HEK293T (cell line): ENCODE measurements at regions not wholly inside any gene's neighbourhood (a gene's known extent, or its start where the extent isn't known, plus 50 kb on each side); places are given as distances from the start of the nearest gene placed in this dataset.
A peak's percentile ranks its signal among the peaks of the same experiment; 100 is the strongest.

Source experiments
- CTCF ChIA-PET: fragments of 350-600 bp; formaldehyde crosslinking; extraction: SDS; loops from one replicate; lab custom pipeline; 2021; ENCODE audit warnings: antibody characterized with exemption, inconsistent platforms; lab: Yijun Ruan, JAX
- POLR2A ChIA-PET: fragments of 350-600 bp; formaldehyde crosslinking; extraction: SDS; loops from one replicate; lab custom pipeline; 2020; ENCODE audit warnings: antibody characterized with exemption, inconsistent platforms; lab: Yijun Ruan, JAX
- DNase-seq: peaks from one replicate; pipeline ENCODE4 v3.0.0; 2012; ENCODE audit warnings: mixed read lengths; ENCODE audit errors: extremely low spot score
- ARNT ChIP-seq: fragments of 450-650 bp; IDR thresholded peaks from 2 replicates; pipeline ENCODE4 v1.6.1; 2017; ENCODE audit warnings: mild to moderate bottlenecking
- BHLHE40 ChIP-seq: fragments of 450-650 bp; IDR thresholded peaks from 2 replicates; pipeline ENCODE4 v1.6.1; 2016; ENCODE audit warnings: mild to moderate bottlenecking, moderate library complexity, borderline replicate concordance
- CTBP1 ChIP-seq: fragments of 450-650 bp; IDR thresholded peaks from 2 replicates; pipeline ENCODE4 v1.6.1; 2016; ENCODE audit warnings: borderline replicate concordance
- ELF4 ChIP-seq: fragments of 450-650 bp; IDR thresholded peaks from 2 replicates; pipeline ENCODE4 v1.6.1; 2017; ENCODE audit warnings: antibody characterized with exemption
- FOXA1 ChIP-seq: fragments of 450-650 bp; IDR thresholded peaks from 2 replicates; pipeline ENCODE4 v1.6.1; 2016; ENCODE audit warnings: mild to moderate bottlenecking
- FOXK2 ChIP-seq: fragments of 450-650 bp; IDR thresholded peaks from 2 replicates; pipeline ENCODE4 v1.6.1; 2016; ENCODE audit warnings: mild to moderate bottlenecking
- FOXM1 ChIP-seq: fragments of 450-650 bp; IDR thresholded peaks from 2 replicates; pipeline ENCODE4 v1.6.1; 2017; ENCODE audit warnings: mild to moderate bottlenecking, borderline replicate concordance
- HDGF ChIP-seq: fragments of 450-650 bp; IDR thresholded peaks from 2 replicates; pipeline ENCODE4 v1.6.1; 2017; ENCODE audit warnings: antibody characterized with exemption, borderline replicate concordance
- L3MBTL2 ChIP-seq: fragments of 450-650 bp; conservative IDR thresholded peaks from 2 replicates; pipeline ENCODE4 v1.6.1; 2016; ENCODE audit warnings: mild to moderate bottlenecking
- LEF1 ChIP-seq: fragments of 450-650 bp; IDR thresholded peaks from 2 replicates; pipeline ENCODE4 v1.6.1; 2017; ENCODE audit warnings: mild to moderate bottlenecking, borderline replicate concordance
- NFRKB ChIP-seq: fragments of 450-650 bp; IDR thresholded peaks from 2 replicates; pipeline ENCODE4 v1.6.1; 2016; ENCODE audit warnings: mild to moderate bottlenecking, moderate library complexity
- SP1 ChIP-seq: fragments of 450-650 bp; IDR thresholded peaks from 2 replicates; pipeline ENCODE4 v1.6.1; 2017
- SUZ12 ChIP-seq: fragments of 450-650 bp; IDR thresholded peaks from 2 replicates; pipeline ENCODE4 v1.6.1; 2016; ENCODE audit warnings: mild to moderate bottlenecking
- TARDBP ChIP-seq: fragments of 450-650 bp; IDR thresholded peaks from 2 replicates; pipeline ENCODE4 v1.6.1; 2016
- ZNF384 ChIP-seq: fragments of 450-650 bp; IDR thresholded peaks from 2 replicates; pipeline ENCODE4 v1.6.1; 2016
- TF ChIP-seq, protein P1 (sequence below): fragments of 450-650 bp; IDR thresholded peaks from 2 replicates; pipeline ENCODE4 v1.6.1; 2016

DNA sequence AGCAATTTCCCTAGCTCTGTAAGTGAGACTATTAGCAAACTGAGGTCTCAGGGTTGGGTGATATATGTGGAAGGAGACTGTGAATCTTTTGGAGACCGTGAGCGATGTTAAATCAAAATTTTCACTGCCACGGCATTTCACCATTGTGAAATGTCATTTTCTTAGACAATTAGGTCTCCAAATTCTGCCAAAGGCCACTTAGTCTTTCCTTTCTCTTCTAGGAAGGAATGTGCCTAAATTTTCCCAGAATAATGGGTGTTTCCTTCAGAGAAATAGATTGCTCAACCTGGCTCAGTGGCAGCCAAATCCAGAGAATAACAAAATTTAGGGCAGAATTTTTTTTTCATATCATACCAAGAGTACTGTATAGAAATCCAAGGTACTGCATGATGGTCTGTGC is 64.5 kb upstream of the SCEL start:
- ChIA-PET POLR2A (no interaction called here), CTCF (interaction anchor here (2.5 kb wide), 1 partner anchor 8 kb away, joined by 11 read pairs; no protein-coding TSS in a partner anchor)
- no peak for DNase-seq
- TF ChIP-seq NFRKB (no peak), L3MBTL2 (no peak), CTBP1 (no peak), ARNT (no peak), FOXA1 (no peak), SUZ12 (no peak), HDGF (no peak), LEF1 (no peak), ELF4 (no peak), FOXM1 (no peak)
- TF ChIP-seq, protein P1, sequence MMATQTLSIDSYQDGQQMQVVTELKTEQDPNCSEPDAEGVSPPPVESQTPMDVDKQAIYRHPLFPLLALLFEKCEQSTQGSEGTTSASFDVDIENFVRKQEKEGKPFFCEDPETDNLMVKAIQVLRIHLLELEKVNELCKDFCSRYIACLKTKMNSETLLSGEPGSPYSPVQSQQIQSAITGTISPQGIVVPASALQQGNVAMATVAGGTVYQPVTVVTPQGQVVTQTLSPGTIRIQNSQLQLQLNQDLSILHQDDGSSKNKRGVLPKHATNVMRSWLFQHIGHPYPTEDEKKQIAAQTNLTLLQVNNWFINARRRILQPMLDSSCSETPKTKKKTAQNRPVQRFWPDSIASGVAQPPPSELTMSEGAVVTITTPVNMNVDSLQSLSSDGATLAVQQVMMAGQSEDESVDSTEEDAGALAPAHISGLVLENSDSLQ, result no peak

DNA sequence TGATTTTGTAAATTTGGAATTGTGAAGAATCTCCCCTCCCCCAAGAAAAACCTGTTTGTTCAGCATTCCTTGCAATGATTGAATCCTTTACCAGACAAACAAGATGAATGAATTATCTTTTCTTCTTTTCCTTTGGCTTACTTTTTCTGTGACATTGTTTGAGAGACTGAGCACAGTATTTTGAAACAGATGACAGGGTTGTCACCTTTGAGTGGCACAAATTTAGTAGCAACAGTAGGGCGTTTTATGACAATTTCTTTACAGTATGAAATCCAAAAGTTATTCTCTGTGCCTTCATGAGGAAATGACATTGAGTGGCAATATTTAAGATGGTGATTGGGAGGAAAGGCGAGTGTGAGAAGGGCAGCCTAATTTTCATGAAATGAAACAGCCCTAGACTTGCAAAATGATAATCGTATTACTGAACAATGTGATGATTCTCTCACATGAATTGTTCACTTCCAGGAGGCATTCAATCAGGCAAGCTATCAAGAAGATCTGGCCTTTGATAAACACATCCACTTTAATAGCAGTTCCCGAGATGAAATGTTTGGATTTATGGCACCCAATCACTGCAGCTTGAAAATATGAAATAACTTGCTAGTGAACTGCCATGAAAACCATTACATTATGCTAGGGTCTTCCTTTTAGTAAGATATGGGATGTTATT is 68.6 kb upstream of the SCEL start:
- CTCF ChIA-PET, result interaction anchor here (1.2 kb wide), 1 partner anchor 12 kb away, joined by 3 read pairs; no protein-coding TSS in a partner anchor
- POLR2A ChIA-PET, result interaction anchor here (1.2 kb wide), 1 partner anchor 28 kb away, joined by 3 read pairs; no protein-coding TSS in a partner anchor
- DNase-seq, result no peak
- no peak for TF ChIP-seq NFRKB
- TF ChIP-seq SUZ12, result no peak
- TF ChIP-seq FOXA1, result no peak
- TF ChIP-seq, protein P1, result peak; percentile 20; the same call in 1 of the 2 replicates
- TF ChIP-seq L3MBTL2, result no peak

DNA sequence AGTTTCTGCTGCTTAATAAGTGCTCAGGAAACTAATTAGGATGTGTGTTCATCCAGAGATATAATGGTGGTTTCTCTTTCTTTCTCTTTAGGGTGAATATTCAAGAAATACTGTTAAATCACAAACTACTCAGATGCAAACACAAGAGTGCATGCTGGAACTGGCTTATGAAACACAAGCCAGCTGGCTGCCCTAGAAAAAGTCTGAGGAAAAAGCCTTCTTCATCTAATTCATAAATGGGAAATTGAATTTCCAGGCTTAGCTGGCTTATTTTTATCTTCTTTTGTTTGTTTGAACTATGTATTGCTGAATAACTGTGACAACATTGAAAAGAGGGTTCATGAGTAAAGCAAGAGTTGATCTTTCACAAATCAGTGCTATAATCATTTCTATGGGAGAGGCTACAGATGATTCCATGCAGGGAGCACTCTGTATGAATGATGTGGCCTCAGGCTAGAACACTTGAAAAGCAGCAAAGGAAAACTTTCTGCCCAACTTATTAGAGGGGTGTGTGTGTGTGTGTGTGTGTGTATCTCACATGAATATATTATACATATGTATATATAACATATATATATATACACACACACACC is 69.8 kb upstream of the SCEL start:
- ChIA-PET POLR2A (interaction anchor here (0.8 to 1.2 kb wide), 3 partner anchors 27 to 439 kb away, joined by 3 to 4 read pairs (median 3); partner anchors contain the start of genes FBXL3 and MYCBP2), CTCF (interaction anchor here (0.5 kb wide), 1 partner anchor 313 kb away, joined by 5 read pairs; no protein-coding TSS in a partner anchor)
- no peak for TF ChIP-seq L3MBTL2
- no peak for TF ChIP-seq BHLHE40
- TF ChIP-seq FOXK2, result no peak
- TF ChIP-seq, protein P1, result no peak
- TF ChIP-seq FOXM1, result no peak
- TF ChIP-seq LEF1, result no peak
- no peak for TF ChIP-seq NFRKB
- no peak for TF ChIP-seq HDGF
- no peak for TF ChIP-seq FOXA1
- no peak for TF ChIP-seq SUZ12
- TF ChIP-seq ELF4, result no peak
- TF ChIP-seq TARDBP, result no peak
- no peak for TF ChIP-seq SP1
- no peak for TF ChIP-seq ZNF384
- TF ChIP-seq CTBP1, result no peak
- TF ChIP-seq ARNT, result no peak
- DNase-seq, result no peak

DNA sequence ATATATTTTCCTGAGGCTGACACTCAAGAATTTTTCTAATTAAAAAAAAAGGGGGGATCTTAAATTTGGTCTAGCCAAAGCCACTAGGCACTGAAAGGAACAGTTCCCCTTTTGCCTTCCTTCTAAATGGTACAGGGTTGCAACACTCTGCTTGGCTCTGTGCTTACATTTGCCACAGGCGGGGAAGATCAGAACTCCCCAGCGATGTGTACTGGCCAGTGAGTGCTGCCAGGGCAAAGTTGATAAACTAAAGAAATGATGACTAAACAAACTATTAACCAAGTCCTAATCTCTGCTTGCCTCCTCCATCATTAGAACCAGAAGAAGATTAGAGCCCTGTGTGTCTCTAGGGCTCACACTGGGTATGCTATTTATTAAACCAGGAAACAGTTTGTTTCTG is 75.3 kb upstream of the SCEL start:
- POLR2A ChIA-PET, result no interaction called here
- CTCF ChIA-PET, result interaction anchor here (0.9 to 1.0 kb wide), 2 partner anchors 18 to 33 kb away, joined by 3 to 4 read pairs; no protein-coding TSS in a partner anchor
- DNase-seq, result no peak
- no peak for TF ChIP-seq FOXA1
- TF ChIP-seq SUZ12, result no peak
- no peak for TF ChIP-seq SP1
- no peak for TF ChIP-seq ARNT
- no peak for TF ChIP-seq ELF4
- no peak for TF ChIP-seq L3MBTL2
- no peak for TF ChIP-seq CTBP1
- no peak for TF ChIP-seq HDGF
- TF ChIP-seq, protein P1, result no peak
- TF ChIP-seq BHLHE40, result no peak
- TF ChIP-seq FOXK2, result no peak
- no peak for TF ChIP-seq LEF1
- no peak for TF ChIP-seq FOXM1
- no peak for TF ChIP-seq NFRKB

DNA sequence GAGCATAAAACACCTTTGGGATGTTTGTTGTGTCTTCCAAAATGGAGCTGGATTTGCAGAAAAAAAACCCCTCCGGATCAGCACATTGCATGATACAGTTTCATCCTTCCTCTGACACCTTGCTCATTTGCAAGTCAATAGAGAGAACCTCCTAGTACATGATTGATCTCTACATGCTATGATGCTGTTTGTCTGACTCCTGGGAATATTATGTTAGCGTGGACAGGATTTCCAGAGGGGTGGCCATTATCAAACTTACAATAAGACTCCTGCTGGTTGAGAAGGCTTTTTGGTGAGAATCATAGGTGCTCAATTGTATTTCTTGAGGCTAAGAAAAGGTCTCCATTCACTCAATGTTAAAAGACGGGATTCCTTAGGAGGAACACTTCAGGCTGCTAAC is 75.9 kb upstream of the SCEL start:
- DNase-seq, result no peak
- ChIA-PET POLR2A (interaction anchor here (1.3 kb wide), 1 partner anchor 133 kb away, joined by 3 read pairs; the partner anchor contains the start of gene MYCBP2), CTCF (interaction anchor here (0.9 to 1.0 kb wide), 2 partner anchors 19 to 33 kb away, joined by 3 to 4 read pairs; no protein-coding TSS in a partner anchor)
- TF ChIP-seq HDGF, result no peak
- TF ChIP-seq ARNT, result no peak
- TF ChIP-seq NFRKB, result no peak
- TF ChIP-seq CTBP1, result no peak
- TF ChIP-seq SP1, result no peak
- TF ChIP-seq FOXM1, result no peak
- TF ChIP-seq TARDBP, result no peak
- TF ChIP-seq LEF1, result no peak
- TF ChIP-seq, protein P1, result no peak
